ENCODE measurements at regions not wholly inside any gene's neighbourhood (a gene's known extent, or its start where the extent isn't known, plus 50 kb on each side); places are given as distances from the start of the nearest gene placed in this dataset.

GRCh38 chr1:232301246-232301645 is 328.7 kb downstream of the SIPA1L2 start:
- Histone ChIP-seq H3K27ac (ENCODE audit: low read depth, low read length) (no peak overlapping the region), H3K27me3 (ENCODE audit: control insufficient read depth in 1 of 2, insufficient read depth in 2 of 2, low read length in 2 of 2) (no peaks in the 10 kb centered on the region)

GRCh38 chr1:232300466-232300865 is 329.5 kb downstream of the SIPA1L2 start:
- no peaks in the 10 kb centered on the region for H3K4me1 ChIP-seq (ENCODE audit: control insufficient read depth in 1 of 2, insufficient read depth in 2 of 2, low read length in 2 of 2)
- no peak overlapping the region for H3K9ac ChIP-seq (ENCODE audit: low read depth in 1 of 2, low read length in 2 of 2)
- no peaks in the 10 kb centered on the region for H3K27me3 ChIP-seq (ENCODE audit: control insufficient read depth in 1 of 2, insufficient read depth in 2 of 2, low read length in 2 of 2)
- no peak overlapping the region for H3K27ac ChIP-seq (ENCODE audit: low read depth, low read length)
- no peak overlapping the region for H3K4me3 ChIP-seq (ENCODE audit: low read depth in 1 of 2, low read length in 2 of 2)
- no peaks in the 10 kb centered on the region for H3K36me3 ChIP-seq (ENCODE audit: control insufficient read depth in 1 of 2, insufficient read depth in 2 of 2, low read length in 2 of 2)
- H3K9me3 ChIP-seq (ENCODE audit: control insufficient read depth in 1 of 2, low read length in 2 of 2): no peaks in the 10 kb centered on the region

More at GRCh38 chr1:232301246-232301645, 328.7 kb downstream of the SIPA1L2 start:
- no peaks in the 10 kb centered on the region for H3K36me3 ChIP-seq (ENCODE audit: control insufficient read depth in 1 of 2, insufficient read depth in 2 of 2, low read length in 2 of 2)
- H3K9me3 ChIP-seq (ENCODE audit: control insufficient read depth in 1 of 2, low read length in 2 of 2): no peaks in the 10 kb centered on the region
- no peak overlapping the region for H3K4me3 ChIP-seq (ENCODE audit: low read depth in 1 of 2, low read length in 2 of 2)
- H3K9ac ChIP-seq (ENCODE audit: low read depth in 1 of 2, low read length in 2 of 2): no peak overlapping the region
- H3K4me1 ChIP-seq (ENCODE audit: control insufficient read depth in 1 of 2, insufficient read depth in 2 of 2, low read length in 2 of 2): no peaks in the 10 kb centered on the region

GRCh38 chr1:232296461-232296860 is 333.5 kb downstream of the SIPA1L2 start:
- no peaks in the 10 kb centered on the region for H3K9me3 ChIP-seq (ENCODE audit: control insufficient read depth in 1 of 2, low read length in 2 of 2)
- no peak overlapping the region for H3K27ac ChIP-seq (ENCODE audit: low read depth, low read length)
- no peaks in the 10 kb centered on the region for H3K27me3 ChIP-seq (ENCODE audit: control insufficient read depth in 1 of 2, insufficient read depth in 2 of 2, low read length in 2 of 2)
- H3K36me3 ChIP-seq (ENCODE audit: control insufficient read depth in 1 of 2, insufficient read depth in 2 of 2, low read length in 2 of 2): no peaks in the 10 kb centered on the region
- H3K4me1 ChIP-seq (ENCODE audit: control insufficient read depth in 1 of 2, insufficient read depth in 2 of 2, low read length in 2 of 2): peaks cover 2 to 5% of the 10 kb centered on the region in 2 donors
- no peak overlapping the region for H3K9ac ChIP-seq (ENCODE audit: low read depth in 1 of 2, low read length in 2 of 2)
- H3K4me3 ChIP-seq (ENCODE audit: low read depth in 1 of 2, low read length in 2 of 2): no peak overlapping the region

- Histone ChIP-seq H3K36me3 (ENCODE audit: control insufficient read depth in 1 of 2, insufficient read depth in 2 of 2, low read length in 2 of 2) (no peaks in the 10 kb centered on the region), H3K4me3 (ENCODE audit: low read depth in 1 of 2, low read length in 2 of 2) (no peak overlapping the region), H3K27ac (ENCODE audit: low read depth, low read length) (no peak overlapping the region), H3K9ac (ENCODE audit: low read depth in 1 of 2, low read length in 2 of 2) (no peak overlapping the region), H3K9me3 (ENCODE audit: control insufficient read depth in 1 of 2, low read length in 2 of 2) (no peaks in the 10 kb centered on the region), H3K4me1 (ENCODE audit: control insufficient read depth in 1 of 2, insufficient read depth in 2 of 2, low read length in 2 of 2) (peaks cover 5% of the 10 kb centered on the region in 2 donors), H3K27me3 (ENCODE audit: control insufficient read depth in 1 of 2, insufficient read depth in 2 of 2, low read length in 2 of 2) (no peaks in the 10 kb centered on the region)
Observed at GRCh38 chr1:232293361-232293760, 336.6 kb downstream of the SIPA1L2 start.

- no peak overlapping the region for H3K9ac ChIP-seq (ENCODE audit: low read depth in 1 of 2, low read length in 2 of 2)
- no peaks in the 10 kb centered on the region for H3K36me3 ChIP-seq (ENCODE audit: control insufficient read depth in 1 of 2, insufficient read depth in 2 of 2, low read length in 2 of 2)
- H3K27me3 ChIP-seq (ENCODE audit: control insufficient read depth in 1 of 2, insufficient read depth in 2 of 2, low read length in 2 of 2): no peaks in the 10 kb centered on the region
- H3K27ac ChIP-seq (ENCODE audit: low read depth, low read length): no peak overlapping the region
- no peaks in the 10 kb centered on the region for H3K9me3 ChIP-seq (ENCODE audit: control insufficient read depth in 1 of 2, low read length in 2 of 2)
- no peak overlapping the region for H3K4me3 ChIP-seq (ENCODE audit: low read depth in 1 of 2, low read length in 2 of 2)
- H3K4me1 ChIP-seq (ENCODE audit: control insufficient read depth in 1 of 2, insufficient read depth in 2 of 2, low read length in 2 of 2): peaks cover 5% of the 10 kb centered on the region in 2 donors
Observed at GRCh38 chr1:232292818-232293217, 337.1 kb downstream of the SIPA1L2 start.

- H3K9ac ChIP-seq (ENCODE audit: low read depth in 1 of 2, low read length in 2 of 2): no peak overlapping the region
- H3K27me3 ChIP-seq (ENCODE audit: control insufficient read depth in 1 of 2, insufficient read depth in 2 of 2, low read length in 2 of 2): no peaks in the 10 kb centered on the region
- H3K36me3 ChIP-seq (ENCODE audit: control insufficient read depth in 1 of 2, insufficient read depth in 2 of 2, low read length in 2 of 2): no peaks in the 10 kb centered on the region
- no peaks in the 10 kb centered on the region for H3K9me3 ChIP-seq (ENCODE audit: control insufficient read depth in 1 of 2, low read length in 2 of 2)
- no peak overlapping the region for H3K4me3 ChIP-seq (ENCODE audit: low read depth in 1 of 2, low read length in 2 of 2)
- H3K27ac ChIP-seq (ENCODE audit: low read depth, low read length): no peak overlapping the region
- peaks cover 5% of the 10 kb centered on the region in 2 donors for H3K4me1 ChIP-seq (ENCODE audit: control insufficient read depth in 1 of 2, insufficient read depth in 2 of 2, low read length in 2 of 2)
Observed at GRCh38 chr1:232292239-232292638, 337.7 kb downstream of the SIPA1L2 start.

- Histone ChIP-seq H3K4me3 (ENCODE audit: low read depth in 1 of 2, low read length in 2 of 2) (no peak overlapping the region), H3K9ac (ENCODE audit: low read depth in 1 of 2, low read length in 2 of 2) (no peak overlapping the region), H3K9me3 (ENCODE audit: control insufficient read depth in 1 of 2, low read length in 2 of 2) (no peaks in the 10 kb centered on the region), H3K27me3 (ENCODE audit: control insufficient read depth in 1 of 2, insufficient read depth in 2 of 2, low read length in 2 of 2) (no peaks in the 10 kb centered on the region), H3K4me1 (ENCODE audit: control insufficient read depth in 1 of 2, insufficient read depth in 2 of 2, low read length in 2 of 2) (peaks cover 5% of the 10 kb centered on the region in 2 donors), H3K27ac (ENCODE audit: low read depth, low read length) (no peak overlapping the region), H3K36me3 (ENCODE audit: control insufficient read depth in 1 of 2, insufficient read depth in 2 of 2, low read length in 2 of 2) (no peaks in the 10 kb centered on the region)
Observed at GRCh38 chr1:232291681-232292080, 338.3 kb downstream of the SIPA1L2 start.

GRCh38 chr1:232291261-232291660 is 338.7 kb downstream of the SIPA1L2 start:
- no peaks in the 10 kb centered on the region for H3K27me3 ChIP-seq (ENCODE audit: control insufficient read depth in 1 of 2, insufficient read depth in 2 of 2, low read length in 2 of 2)
- H3K9me3 ChIP-seq (ENCODE audit: control insufficient read depth in 1 of 2, low read length in 2 of 2): no peaks in the 10 kb centered on the region
- no peak overlapping the region for H3K9ac ChIP-seq (ENCODE audit: low read depth in 1 of 2, low read length in 2 of 2)
- H3K4me1 ChIP-seq (ENCODE audit: control insufficient read depth in 1 of 2, insufficient read depth in 2 of 2, low read length in 2 of 2): peaks cover 5% of the 10 kb centered on the region in 2 donors
- H3K27ac ChIP-seq (ENCODE audit: low read depth, low read length): no peak overlapping the region
- H3K4me3 ChIP-seq (ENCODE audit: low read depth in 1 of 2, low read length in 2 of 2): no peak overlapping the region
- no peaks in the 10 kb centered on the region for H3K36me3 ChIP-seq (ENCODE audit: control insufficient read depth in 1 of 2, insufficient read depth in 2 of 2, low read length in 2 of 2)

GRCh38 chr1:232290570-232290969 is 339.4 kb downstream of the SIPA1L2 start:
- peaks cover 5% of the 10 kb centered on the region in 2 donors for H3K4me1 ChIP-seq (ENCODE audit: control insufficient read depth in 1 of 2, insufficient read depth in 2 of 2, low read length in 2 of 2)
- no peaks in the 10 kb centered on the region for H3K9me3 ChIP-seq (ENCODE audit: control insufficient read depth in 1 of 2, low read length in 2 of 2)
- no peak overlapping the region for H3K4me3 ChIP-seq (ENCODE audit: low read depth in 1 of 2, low read length in 2 of 2)
- no peak overlapping the region for H3K9ac ChIP-seq (ENCODE audit: low read depth in 1 of 2, low read length in 2 of 2)
- H3K36me3 ChIP-seq (ENCODE audit: control insufficient read depth in 1 of 2, insufficient read depth in 2 of 2, low read length in 2 of 2): no peaks in the 10 kb centered on the region
- no peaks in the 10 kb centered on the region for H3K27me3 ChIP-seq (ENCODE audit: control insufficient read depth in 1 of 2, insufficient read depth in 2 of 2, low read length in 2 of 2)
- H3K27ac ChIP-seq (ENCODE audit: low read depth, low read length): no peak overlapping the region

GRCh38 chr1:232287676-232288569 is 342.0 kb downstream of the SIPA1L2 start:
- Histone ChIP-seq H3K4me1 (ENCODE audit: control insufficient read depth in 1 of 2, insufficient read depth in 2 of 2, low read length in 2 of 2) (peaks cover 5% of the 10 kb centered on the region in 2 donors), H3K27ac (ENCODE audit: low read depth, low read length) (no peak overlapping the region), H3K27me3 (ENCODE audit: control insufficient read depth in 1 of 2, insufficient read depth in 2 of 2, low read length in 2 of 2) (no peaks in the 10 kb centered on the region), H3K4me3 (ENCODE audit: low read depth in 1 of 2, low read length in 2 of 2) (no peak overlapping the region), H3K36me3 (ENCODE audit: control insufficient read depth in 1 of 2, insufficient read depth in 2 of 2, low read length in 2 of 2) (no peaks in the 10 kb centered on the region), H3K9ac (ENCODE audit: low read depth in 1 of 2, low read length in 2 of 2) (no peak overlapping the region), H3K9me3 (ENCODE audit: control insufficient read depth in 1 of 2, low read length in 2 of 2) (no peaks in the 10 kb centered on the region)
